ENCODE measurements at regions not wholly inside any gene's neighbourhood (a gene's known extent, or its start where the extent isn't known, plus 50 kb on each side); places are given as distances from the start of the nearest gene placed in this dataset.
A peak's percentile ranks its signal among the peaks of the same experiment; 100 is the strongest.
"Not testable (repeated sequence)": the region's sequence is repeated elsewhere in the genome, so short reads cannot be mapped to it uniquely, and the experiment has no call there.

DNA sequence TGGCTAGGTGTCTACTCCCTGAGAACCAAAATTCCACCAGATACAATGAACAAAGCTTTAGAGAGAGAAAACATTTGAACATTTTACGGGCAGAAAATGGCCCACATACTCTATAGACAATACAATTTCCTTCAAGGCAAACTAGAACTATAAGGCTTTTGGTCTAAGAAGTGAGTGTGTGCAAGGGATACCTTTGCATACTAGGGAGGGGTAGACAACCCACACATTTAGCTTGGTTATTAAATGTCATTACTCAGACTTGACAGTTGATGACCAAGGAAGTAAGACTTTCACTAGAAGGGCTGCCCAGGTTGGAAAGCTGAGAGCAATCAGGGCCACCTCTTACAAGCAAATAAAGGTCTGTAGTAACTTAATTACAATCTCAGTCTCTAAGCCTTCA lies 64.0 kb upstream of the PLEKHM1 start:
- not testable (repeated sequence) for DNase-seq (ENCODE audit: low spot score)

DNA sequence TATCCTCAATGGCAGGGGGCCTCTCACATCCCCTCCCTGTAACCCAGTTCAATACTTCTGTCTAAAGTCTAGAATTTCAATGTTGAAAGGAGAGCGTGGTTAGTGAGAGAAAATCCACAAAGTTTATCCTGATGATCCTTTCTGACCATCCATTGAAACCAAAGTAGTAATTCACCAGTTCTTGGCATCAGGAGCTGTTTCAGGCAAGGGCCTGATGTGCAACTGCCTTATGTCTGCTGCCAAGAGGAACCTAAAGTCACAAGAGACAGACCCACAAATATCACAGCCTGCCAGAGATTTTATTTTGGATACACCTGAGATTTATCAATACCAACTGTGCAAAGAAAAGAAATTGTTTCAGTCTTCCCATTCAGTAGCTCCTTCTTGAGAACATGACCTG lies 68.3 kb upstream of the PLEKHM1 start:
- not testable (repeated sequence) for DNase-seq (ENCODE audit: low spot score)

DNA sequence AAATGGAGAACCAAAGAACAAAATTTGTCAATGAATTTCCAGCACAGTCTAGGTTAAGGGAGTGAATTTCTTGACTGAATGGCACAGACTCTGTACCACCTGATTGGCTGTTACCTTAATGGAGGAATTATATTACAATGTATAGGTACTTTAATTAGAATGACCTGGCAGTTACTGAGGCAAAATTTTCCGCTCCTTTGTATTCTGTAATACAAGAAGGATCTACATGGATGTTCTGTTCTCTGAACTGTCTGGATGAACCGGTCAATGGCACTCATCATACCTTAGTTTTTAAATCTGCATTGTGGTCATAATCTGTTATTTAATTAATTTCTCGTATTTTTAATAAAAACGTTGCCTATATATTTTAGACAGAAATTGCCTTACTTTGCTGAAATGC lies 72.3 kb upstream of the PLEKHM1 start:
- DNase-seq (ENCODE audit: low spot score): not testable (repeated sequence)

DNA sequence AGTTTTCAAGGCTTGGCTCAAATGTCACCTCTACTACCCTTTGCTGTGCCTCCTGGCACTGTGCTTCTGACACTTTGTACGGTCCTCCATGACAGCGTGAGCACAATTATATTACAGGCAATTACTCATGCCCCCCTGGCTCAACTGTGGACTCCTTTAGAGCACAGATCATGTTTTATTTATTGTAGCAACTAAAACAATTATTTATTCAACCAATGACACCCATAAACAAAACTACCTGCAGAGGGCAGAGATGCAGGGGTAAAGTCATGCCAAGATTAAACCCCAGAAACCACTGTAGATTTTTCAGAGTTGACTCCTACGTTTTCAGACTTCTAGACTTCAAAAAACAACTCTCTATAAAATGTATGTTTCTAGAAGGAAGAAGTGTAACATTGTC lies 72.8 kb upstream of the PLEKHM1 start:
- not testable (repeated sequence) for DNase-seq (ENCODE audit: low spot score)

- not testable (repeated sequence) for DNase-seq (ENCODE audit: low spot score)
Measured at GRCh38 chr17:45568275-45568674, 77.8 kb upstream of the PLEKHM1 start.

DNA sequence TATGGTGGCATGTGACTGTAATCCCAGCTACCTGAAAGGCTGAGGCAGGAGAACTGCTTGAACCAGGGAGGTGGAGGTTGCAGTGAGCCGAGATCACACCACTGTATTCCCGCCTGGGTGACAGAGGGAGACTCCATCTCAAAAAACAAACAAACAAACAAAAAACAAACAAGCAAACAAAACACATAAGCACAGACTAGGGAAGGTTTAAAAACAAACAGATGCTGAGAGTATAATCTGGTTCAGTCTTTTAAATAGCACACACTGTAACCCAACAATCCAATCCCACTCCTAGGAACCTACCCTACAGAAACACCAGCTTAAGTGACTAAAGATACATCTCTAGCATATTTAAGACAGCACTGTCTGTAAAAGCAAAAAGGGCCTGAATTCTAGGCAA lies 82.8 kb upstream of the PLEKHM1 start:
- DNase-seq (ENCODE audit: low spot score): not testable (repeated sequence)

DNA sequence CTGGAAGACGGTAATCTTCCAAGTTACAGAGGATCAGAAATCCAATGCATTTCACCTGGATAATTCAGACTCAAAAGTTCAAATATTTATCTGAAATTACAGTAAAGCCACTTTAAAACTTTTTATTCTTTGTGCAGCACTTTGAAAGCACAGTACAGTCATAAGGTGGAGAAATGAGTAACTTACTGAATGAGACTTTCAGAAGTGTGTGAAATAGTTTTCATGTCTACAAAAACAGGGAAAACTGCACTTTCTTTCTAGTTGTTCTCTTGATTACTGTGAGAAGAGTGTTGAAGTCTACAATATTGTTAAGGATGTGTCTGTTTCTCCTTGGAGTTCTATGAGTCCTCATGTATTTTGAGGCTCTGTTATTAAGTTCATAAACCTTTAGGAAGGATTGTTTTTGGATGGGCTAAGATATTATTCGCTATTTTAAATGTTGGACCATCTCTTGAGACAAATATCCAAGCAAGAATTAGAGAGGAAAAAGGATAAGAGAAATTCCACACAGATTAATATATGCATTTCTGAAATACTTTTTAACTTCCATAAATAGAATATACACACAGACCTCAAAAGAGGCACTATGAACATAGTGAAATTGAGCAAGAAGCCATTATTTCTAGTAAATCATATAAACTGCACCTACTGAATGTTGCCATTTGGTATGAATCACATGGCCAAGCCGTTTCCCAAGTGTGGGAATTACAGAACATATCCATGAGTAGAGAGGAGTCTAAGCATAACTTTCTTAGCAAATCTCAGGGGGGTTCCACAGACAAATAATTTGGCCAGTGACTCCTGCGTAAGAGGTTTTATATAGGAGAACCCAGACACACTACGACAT lies 83.6 kb upstream of the PLEKHM1 start:
- DNase-seq (ENCODE audit: low spot score): no peak

- no peak for DNase-seq (ENCODE audit: low spot score)
Measured at GRCh38 chr17:45575126-45575885, 84.8 kb upstream of the PLEKHM1 start.

- not testable (repeated sequence) for DNase-seq (ENCODE audit: low spot score)
Measured at GRCh38 chr17:45576527-45577307, 86.2 kb upstream of the PLEKHM1 start.

- no peak for DNase-seq (ENCODE audit: low spot score)
Measured at GRCh38 chr17:45577571-45578279, 87.2 kb upstream of the PLEKHM1 start.

- DNase-seq (ENCODE audit: low spot score): no peak
Measured at GRCh38 chr17:45578516-45579455, 88.3 kb upstream of the PLEKHM1 start.

DNA sequence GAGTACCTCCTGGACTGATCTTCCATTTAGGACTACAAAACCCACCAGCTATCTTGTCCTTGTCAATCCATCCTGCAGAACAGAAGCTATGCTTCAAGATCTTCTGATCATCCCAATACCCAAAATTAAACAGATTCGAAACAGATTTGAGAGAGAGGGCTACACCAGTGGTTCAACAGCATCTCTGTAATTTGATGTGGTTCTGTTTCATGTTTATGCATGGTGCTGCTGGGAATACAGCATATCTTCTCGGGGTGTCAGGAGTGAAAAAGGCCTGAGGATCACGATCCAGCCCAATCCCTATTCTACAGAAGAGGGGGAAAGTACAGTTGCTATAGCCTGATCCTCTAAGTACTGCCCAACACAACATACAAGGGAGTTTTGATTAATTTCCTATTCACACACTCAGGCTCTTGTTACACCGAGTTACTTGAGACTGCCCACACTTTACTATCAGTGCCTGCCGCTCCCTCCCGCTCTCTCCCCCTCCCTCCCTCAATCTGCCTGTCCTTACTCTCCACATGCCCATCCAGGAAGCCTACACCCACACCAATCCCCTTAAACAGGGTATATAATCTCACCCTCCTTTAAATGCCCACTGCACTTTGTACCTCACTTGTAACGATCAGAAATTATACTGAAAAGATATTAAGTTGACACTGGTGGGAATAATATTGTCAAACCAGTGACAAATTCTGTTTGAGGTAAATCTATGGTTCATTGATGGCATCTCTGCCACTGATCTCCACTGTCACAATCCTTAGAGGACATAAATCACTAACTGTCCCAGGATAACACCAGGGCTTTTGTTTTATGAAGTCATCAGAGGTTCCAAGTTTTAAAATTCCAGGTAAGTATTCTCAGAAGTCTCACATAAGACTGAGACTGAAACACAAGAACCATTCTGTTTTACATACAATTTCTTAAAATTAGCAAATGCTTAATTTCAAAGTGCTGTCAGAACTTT lies 89.3 kb upstream of the PLEKHM1 start:
- no peak for DNase-seq (ENCODE audit: low spot score)

DNA sequence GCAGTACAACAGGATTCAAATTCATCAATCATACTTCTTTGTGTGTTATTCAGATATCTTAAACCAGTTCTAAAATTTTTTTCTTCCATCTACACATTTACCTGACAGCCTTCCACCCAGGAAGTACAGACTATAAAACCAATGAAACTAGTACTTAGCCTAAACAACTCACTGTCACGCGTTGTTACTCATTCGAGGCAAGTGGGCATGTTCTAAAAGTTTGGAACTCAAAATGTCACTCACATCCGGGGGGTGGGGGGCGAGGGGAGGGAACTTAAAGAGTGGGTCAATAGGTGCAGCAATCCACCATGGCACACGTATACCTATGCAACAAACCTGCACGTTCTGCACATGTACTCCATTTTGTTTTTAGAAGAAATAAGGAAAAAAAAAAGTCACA lies 90.4 kb upstream of the PLEKHM1 start:
- no peak for DNase-seq (ENCODE audit: low spot score)

- DNase-seq (ENCODE audit: low spot score): no peak
Measured at GRCh38 chr17:45581860-45582259, 91.3 kb upstream of the PLEKHM1 start.

GRCh38 chr17:45584092-45585036 lies 93.8 kb upstream of the PLEKHM1 start:
- peak; percentile 89 for DNase-seq (ENCODE audit: low spot score)

GRCh38 chr17:45585037-45585733 lies 94.7 kb upstream of the PLEKHM1 start:
- peak; percentile 86 for DNase-seq (ENCODE audit: low spot score)

DNA sequence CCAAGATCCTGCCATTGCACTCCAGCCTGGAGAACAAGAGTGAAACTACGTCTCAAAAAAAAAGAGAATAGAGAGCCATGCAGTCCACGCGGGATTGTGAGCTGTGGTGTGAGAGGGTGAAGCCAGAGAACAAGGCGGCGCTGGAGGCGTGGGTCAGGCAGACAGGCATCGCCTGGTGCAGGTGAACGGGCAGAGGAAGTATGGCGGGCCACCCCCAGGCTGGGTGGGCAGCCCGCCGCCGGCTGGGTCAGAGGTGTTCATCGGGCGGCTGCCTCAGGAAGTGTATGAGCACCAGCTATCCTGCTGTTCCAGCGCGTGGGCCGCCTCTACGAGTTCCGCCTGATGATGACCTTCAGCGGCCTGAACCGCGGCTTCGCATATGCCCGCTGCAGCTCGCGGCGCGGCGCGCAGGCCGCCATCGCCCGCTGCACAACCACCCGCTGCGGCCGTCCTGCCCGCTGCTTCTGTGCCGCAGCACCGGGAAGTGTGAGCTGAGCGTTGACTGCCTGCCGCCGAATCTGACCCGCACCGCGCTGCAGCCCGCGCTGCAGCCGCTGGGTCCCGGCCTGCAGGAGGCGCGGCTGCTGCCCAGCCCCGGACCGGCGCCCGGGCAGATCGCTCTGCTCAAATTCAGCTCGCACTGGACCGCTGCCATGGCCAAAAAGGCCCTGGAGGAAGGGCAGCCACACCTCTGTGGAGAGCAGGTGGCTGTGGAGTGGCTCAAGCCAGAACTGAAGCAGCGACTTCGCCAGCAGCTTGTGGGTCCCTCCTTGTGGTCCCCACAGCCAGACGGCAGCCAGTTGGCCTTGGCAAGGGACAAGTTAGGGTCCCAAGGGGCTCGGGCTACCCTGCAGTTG lies 95.5 kb upstream of the PLEKHM1 start:
- peak; percentile 17 for DNase-seq (ENCODE audit: low spot score)
